Hepatocyte (in vitro differentiated cells): ENCODE measurements at regions not wholly inside any gene's neighbourhood (a gene's known extent, or its start where the extent isn't known, plus 50 kb on each side); places are given as distances from the start of the nearest gene placed in this dataset.

Source experiments
- DNase-seq: peaks from one replicate; pipeline ENCODE4 v3.0.0-alpha.2; 2016; ENCODE audit warnings: low spot score
- H2AFZ ChIP-seq: fragments of 200-600 bp; sonication (generic); 2 replicates; pipeline ENCODE4 v1.6.0; 2016; ENCODE audit warnings: antibody characterized with exemption, mild to moderate bottlenecking
- H3K27ac ChIP-seq: fragments of 200-600 bp; sonication (generic); 2 replicates; pipeline ENCODE4 v1.5.1; 2016; ENCODE audit warnings: mild to moderate bottlenecking
- H3K27me3 ChIP-seq: fragments of 200-600 bp; sonication (generic); 2 replicates; pipeline ENCODE4 v1.6.1; 2016
- H3K36me3 ChIP-seq: fragments of 200-600 bp; sonication (generic); replicated peaks from 2 replicates; pipeline ENCODE4 v1.5.1; 2016; ENCODE audit warnings: low read depth; ENCODE audit not compliant: insufficient read depth
- H3K4me1 ChIP-seq: fragments of 200-600 bp; sonication (generic); 2 replicates; pipeline ENCODE4 v1.5.1; 2016; ENCODE audit warnings: mild to moderate bottlenecking, moderate library complexity; ENCODE audit not compliant: insufficient read depth
- H3K4me2 ChIP-seq: fragments of 200-600 bp; sonication (generic); 2 replicates; pipeline ENCODE4 v1.6.0; 2016
- H3K4me3 ChIP-seq: fragments of 200-600 bp; sonication (generic); 2 replicates; pipeline ENCODE4 v1.5.1; 2016; ENCODE audit warnings: mild to moderate bottlenecking
- H3K79me2 ChIP-seq: fragments of 200-600 bp; sonication (generic); 2 replicates; pipeline ENCODE4 v1.6.0; 2017; ENCODE audit warnings: mild to moderate bottlenecking
- H3K9me2 ChIP-seq: fragments of 200-600 bp; sonication (generic); replicated peaks from 2 replicates; pipeline ENCODE4 v1.6.0; 2017; ENCODE audit warnings: mild to moderate bottlenecking; ENCODE audit not compliant: insufficient read depth
- H3K9me3 ChIP-seq: fragments of 200-600 bp; sonication (generic); 2 replicates; pipeline ENCODE4 v1.5.1; 2016; ENCODE audit warnings: low read depth, mild to moderate bottlenecking
- H4K20me1 ChIP-seq: fragments of 200-600 bp; sonication (generic); 2 replicates; pipeline ENCODE4 v1.6.0; 2016; ENCODE audit warnings: mild to moderate bottlenecking; ENCODE audit not compliant: insufficient read depth, poor library complexity, severe bottlenecking
- CTCF ChIP-seq: fragments of 200-600 bp; sonication (generic); IDR thresholded peaks from 2 replicates; pipeline ENCODE4 v1.5.1; 2016; ENCODE audit warnings: antibody characterized with exemption, mild to moderate bottlenecking; ENCODE audit not compliant: poor library complexity
- EZH2 ChIP-seq: fragments of 200-600 bp; sonication (generic); IDR thresholded peaks from 2 replicates; pipeline ENCODE4 v1.6.1; 2016; ENCODE audit warnings: antibody characterized with exemption, mild to moderate bottlenecking, borderline replicate concordance
- EZH2phosphoT487 ChIP-seq: fragments of 200-600 bp; sonication (generic); IDR thresholded peaks from one replicate; pipeline ENCODE4 v1.6.1; 2018; ENCODE audit warnings: antibody characterized with exemption, mild to moderate bottlenecking, low read depth, moderate library complexity; ENCODE audit not compliant: unreplicated experiment, severe bottlenecking
- WGBS: methylation state at CpG from one replicate; pipeline ENCODE4 v1.1.6; 2016; ENCODE audit warnings: low lambda C conversion rate; ENCODE audit errors: missing lambda C conversion rate; 5-methylcytosine and 5-hydroxymethylcytosine counted together

DNA sequence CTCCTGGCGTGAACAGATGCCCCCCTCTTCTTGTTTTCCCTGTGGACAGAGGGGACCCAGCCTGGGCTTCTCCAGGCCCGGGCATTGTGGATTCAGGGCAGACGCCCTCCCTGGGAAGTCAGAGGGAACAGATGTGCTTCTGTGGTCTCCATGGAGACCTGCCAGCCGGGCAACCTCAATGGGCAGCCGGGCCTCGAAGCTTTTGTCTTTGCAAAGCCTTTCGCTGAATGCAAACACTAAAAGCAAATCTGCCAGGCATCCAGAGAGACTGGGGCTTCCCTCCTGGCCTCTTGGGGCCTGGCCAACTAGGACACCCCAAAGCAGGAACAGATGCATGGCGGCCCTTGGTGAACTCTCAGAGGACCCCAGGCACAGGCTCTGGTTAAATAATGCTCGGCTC lies 370.0 kb upstream of the SULF2 start:
- DNase-seq, result no peak
- no peak overlapping the region for H3K4me2 ChIP-seq
- no peaks in the 10 kb centered on the region for H3K36me3 ChIP-seq
- no peak overlapping the region for H3K27ac ChIP-seq
- no peaks in the 10 kb centered on the region for H3K4me1 ChIP-seq
- H4K20me1 ChIP-seq, result no peaks in the 10 kb centered on the region
- WGBS, result 95% methylated on average over 9 of the region's 9 CpGs
- TF ChIP-seq EZH2, result no peak
- no peak for TF ChIP-seq CTCF
- TF ChIP-seq EZH2phosphoT487, result no peak
- H3K9me2 ChIP-seq, result no peaks in the 10 kb centered on the region
- no peak overlapping the region for H3K4me3 ChIP-seq
- H2AFZ ChIP-seq, result no peak overlapping the region
- no peaks in the 10 kb centered on the region for H3K27me3 ChIP-seq
- H3K79me2 ChIP-seq, result no peaks in the 10 kb centered on the region
- H3K9me3 ChIP-seq, result no peaks in the 10 kb centered on the region

GRCh38 chr20:48154040-48154765 lies 368.9 kb upstream of the SULF2 start:
- no peaks in the 10 kb centered on the region for H3K4me1 ChIP-seq
- no peaks in the 10 kb centered on the region for H3K9me2 ChIP-seq
- no peaks in the 10 kb centered on the region for H3K79me2 ChIP-seq
- H3K9me3 ChIP-seq, result no peaks in the 10 kb centered on the region
- H3K27ac ChIP-seq, result no peak overlapping the region
- no peak overlapping the region for H2AFZ ChIP-seq
- H4K20me1 ChIP-seq, result no peaks in the 10 kb centered on the region
- DNase-seq, result no peak
- H3K36me3 ChIP-seq, result no peaks in the 10 kb centered on the region
- H3K27me3 ChIP-seq, result no peaks in the 10 kb centered on the region
- TF ChIP-seq EZH2, result no peak
- TF ChIP-seq EZH2phosphoT487, result no peak
- no peak for TF ChIP-seq CTCF
- no peak overlapping the region for H3K4me2 ChIP-seq
- no peak overlapping the region for H3K4me3 ChIP-seq
- 88% methylated on average over 14 of the region's 14 CpGs for WGBS

DNA sequence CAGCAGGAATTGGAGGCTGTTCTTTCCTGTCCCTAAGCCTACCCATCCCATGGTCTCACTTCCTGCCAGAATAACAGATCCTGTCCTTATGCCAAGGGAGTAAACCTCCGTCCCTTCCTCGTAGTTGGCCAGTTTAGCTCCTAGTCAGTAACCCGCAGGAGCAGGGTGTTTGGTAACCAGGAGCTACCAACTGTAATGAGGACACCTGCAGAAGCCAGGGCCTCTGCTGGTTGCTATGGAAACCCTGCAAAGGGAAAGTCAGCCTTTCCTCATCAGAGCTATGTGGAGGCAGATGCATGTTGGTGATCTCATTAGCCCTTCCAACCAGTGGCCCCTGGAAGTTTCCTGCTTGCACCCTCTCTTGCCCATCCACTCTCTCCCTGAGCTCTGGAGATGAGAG lies 368.2 kb upstream of the SULF2 start:
- Histone ChIP-seq H4K20me1 (no peaks in the 10 kb centered on the region), H3K27ac (no peak overlapping the region), H2AFZ (no peak overlapping the region), H3K9me2 (no peaks in the 10 kb centered on the region), H3K4me2 (no peak overlapping the region), H3K4me3 (no peak overlapping the region), H3K9me3 (no peaks in the 10 kb centered on the region), H3K79me2 (no peaks in the 10 kb centered on the region), H3K36me3 (no peaks in the 10 kb centered on the region), H3K4me1 (no peaks in the 10 kb centered on the region), H3K27me3 (no peaks in the 10 kb centered on the region)
- TF ChIP-seq EZH2phosphoT487, result no peak
- no peak for TF ChIP-seq EZH2
- no peak for TF ChIP-seq CTCF
- DNase-seq, result peak; percentile 48
- WGBS, result 85% methylated on average over 3 of the region's 3 CpGs
